Parathyroid adenoma (tissue), 2 donors: ENCODE measurements at regions not wholly inside any gene's neighbourhood (a gene's known extent, or its start where the extent isn't known, plus 50 kb on each side); places are given as distances from the start of the nearest gene placed in this dataset.
A peak's percentile ranks its signal among the peaks of the same experiment; 100 is the strongest.
"Not testable (repeated sequence)": the region's sequence is repeated elsewhere in the genome, so short reads cannot be mapped to it uniquely, and the experiment has no call there.

Experiments used
- H2AFZ ChIP-seq: fragments of 300-600 bp; sonication (generic); one replicate; pipeline ENCODE4 v1.7.0; 2017; ENCODE audit warnings: antibody characterized with exemption, mild to moderate bottlenecking
- H3K27ac ChIP-seq: fragments of 300-600 bp; sonication (generic); one replicate; pipeline ENCODE4 v1.7.0; 2017
- H3K27me3 ChIP-seq: fragments of 300-600 bp; sonication (generic); one replicate; pipeline ENCODE4 v1.7.0; 2017; ENCODE audit warnings: low read length; ENCODE audit not compliant: control insufficient read depth, insufficient read depth
- H3K36me3 ChIP-seq: fragments of 300-600 bp; sonication (generic); one replicate; pipeline ENCODE4 v1.7.0; 2017; ENCODE audit warnings: low read length; ENCODE audit not compliant: control insufficient read depth, insufficient read depth
- H3K4me1 ChIP-seq: fragments of 300-600 bp; sonication (generic); one replicate; pipeline ENCODE4 v1.7.0; 2017; ENCODE audit warnings: control low read depth
- H3K4me2 ChIP-seq: fragments of 300-600 bp; sonication (generic); one replicate; pipeline ENCODE4 v1.7.0; 2017; ENCODE audit warnings: low read length
- H3K4me3 ChIP-seq: fragments of 300-600 bp; sonication (generic); one replicate; pipeline ENCODE4 v1.7.0; 2017; ENCODE audit warnings: low read depth, low read length
- H3K79me2 ChIP-seq: fragments of 300-600 bp; sonication (generic); one replicate; pipeline ENCODE4 v1.7.0; 2017; ENCODE audit warnings: control low read depth
- H3K9ac ChIP-seq: fragments of 300-600 bp; sonication (generic); one replicate; pipeline ENCODE4 v1.7.0; 2017; ENCODE audit warnings: mild to moderate bottlenecking
- H3K9me3 ChIP-seq: fragments of 300-600 bp; sonication (generic); one replicate; pipeline ENCODE4 v1.7.0; 2017; ENCODE audit warnings: low read length; ENCODE audit not compliant: control insufficient read depth
- TF ChIP-seq, protein P1 (sequence below): fragments of 300-600 bp; sonication (generic); IDR thresholded peaks from one replicate; pipeline ENCODE4 v1.7.0; 2017; ENCODE audit warnings: antibody characterized with exemption, mild to moderate bottlenecking
- donor health status: primary hyperparathyroidism.

DNA sequence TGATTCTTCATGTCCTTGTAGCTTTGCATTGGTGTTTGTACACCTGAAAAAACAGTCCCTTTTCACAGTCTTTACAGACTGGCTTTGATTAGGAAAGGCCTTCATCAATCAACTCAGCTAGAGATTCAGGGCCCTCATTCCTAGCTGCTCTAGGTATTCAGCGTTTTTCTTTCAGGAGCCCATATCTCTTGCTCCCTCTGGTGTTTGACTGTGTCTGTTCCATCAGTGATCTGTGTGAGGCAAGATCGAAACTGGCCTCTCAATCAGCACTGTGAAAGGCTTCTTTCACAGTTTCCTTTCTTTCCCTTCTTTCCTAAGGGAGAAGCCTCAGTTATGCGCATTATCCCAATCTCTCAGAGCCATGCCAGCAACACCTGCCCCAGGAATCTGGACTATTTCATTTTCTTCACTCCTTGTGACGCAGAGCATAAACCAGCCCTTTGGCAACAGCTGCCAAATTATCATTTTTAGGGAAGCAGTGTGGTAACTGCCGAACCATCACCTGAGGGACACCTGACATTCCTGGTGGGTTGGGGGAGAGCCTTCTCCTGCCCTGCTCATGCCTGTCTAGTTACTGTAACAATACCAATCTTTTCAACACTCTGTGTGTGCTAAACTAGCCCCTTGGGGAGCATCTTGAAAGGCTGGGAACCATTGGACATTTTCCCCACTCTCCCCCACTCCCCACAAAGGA is 75.7 kb upstream of the CCDC71L start:
- Histone ChIP-seq H3K4me3 (no peak overlapping the region), H3K27ac (no peak overlapping the region), H2AFZ (peak overlapping the region; percentile 36), H3K79me2 (no peaks in the 10 kb centered on the region), H3K4me2 (no peak overlapping the region), H3K4me1 (no peaks in the 10 kb centered on the region), H3K9ac (no peak overlapping the region), H3K27me3 (no peaks in the 10 kb centered on the region), H3K36me3 (no peaks in the 10 kb centered on the region), H3K9me3 (no peaks in the 10 kb centered on the region)
- TF ChIP-seq, protein P1, sequence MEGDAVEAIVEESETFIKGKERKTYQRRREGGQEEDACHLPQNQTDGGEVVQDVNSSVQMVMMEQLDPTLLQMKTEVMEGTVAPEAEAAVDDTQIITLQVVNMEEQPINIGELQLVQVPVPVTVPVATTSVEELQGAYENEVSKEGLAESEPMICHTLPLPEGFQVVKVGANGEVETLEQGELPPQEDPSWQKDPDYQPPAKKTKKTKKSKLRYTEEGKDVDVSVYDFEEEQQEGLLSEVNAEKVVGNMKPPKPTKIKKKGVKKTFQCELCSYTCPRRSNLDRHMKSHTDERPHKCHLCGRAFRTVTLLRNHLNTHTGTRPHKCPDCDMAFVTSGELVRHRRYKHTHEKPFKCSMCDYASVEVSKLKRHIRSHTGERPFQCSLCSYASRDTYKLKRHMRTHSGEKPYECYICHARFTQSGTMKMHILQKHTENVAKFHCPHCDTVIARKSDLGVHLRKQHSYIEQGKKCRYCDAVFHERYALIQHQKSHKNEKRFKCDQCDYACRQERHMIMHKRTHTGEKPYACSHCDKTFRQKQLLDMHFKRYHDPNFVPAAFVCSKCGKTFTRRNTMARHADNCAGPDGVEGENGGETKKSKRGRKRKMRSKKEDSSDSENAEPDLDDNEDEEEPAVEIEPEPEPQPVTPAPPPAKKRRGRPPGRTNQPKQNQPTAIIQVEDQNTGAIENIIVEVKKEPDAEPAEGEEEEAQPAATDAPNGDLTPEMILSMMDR: peak; percentile 39

DNA sequence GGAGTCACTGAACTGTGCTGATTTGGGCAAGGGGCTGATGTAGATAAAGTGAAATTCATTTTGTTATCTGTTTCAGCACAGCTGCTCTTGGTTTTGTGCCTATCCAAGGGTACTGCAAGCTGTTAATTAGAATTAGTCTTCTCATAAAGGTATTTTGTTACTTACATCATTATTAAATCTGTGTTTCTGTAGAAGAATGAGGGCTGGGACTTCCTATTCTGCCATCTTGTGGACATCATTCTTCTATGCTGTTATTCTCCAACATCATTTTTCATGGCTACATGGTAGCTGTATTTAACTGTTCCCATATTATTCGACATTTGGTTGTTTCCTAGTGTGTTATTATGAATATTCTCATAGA is 76.2 kb upstream of the CCDC71L start:
- no peak overlapping the region for H3K27ac ChIP-seq
- TF ChIP-seq, protein P1: no peak
- no peaks in the 10 kb centered on the region for H3K4me1 ChIP-seq
- H3K27me3 ChIP-seq: no peaks in the 10 kb centered on the region
- H3K4me3 ChIP-seq: no peak overlapping the region
- H2AFZ ChIP-seq: no peak overlapping the region
- H3K9ac ChIP-seq: no peak overlapping the region
- no peaks in the 10 kb centered on the region for H3K9me3 ChIP-seq
- H3K4me2 ChIP-seq: no peak overlapping the region
- no peaks in the 10 kb centered on the region for H3K36me3 ChIP-seq
- H3K79me2 ChIP-seq: no peaks in the 10 kb centered on the region

- H3K9ac ChIP-seq: no peak overlapping the region
- H3K9me3 ChIP-seq: no peaks in the 10 kb centered on the region
- H3K36me3 ChIP-seq: no peaks in the 10 kb centered on the region
- no peaks in the 10 kb centered on the region for H3K79me2 ChIP-seq
- TF ChIP-seq, protein P1: no peak
- H3K4me2 ChIP-seq: no peak overlapping the region
- H3K27me3 ChIP-seq: no peaks in the 10 kb centered on the region
- no peak overlapping the region for H3K27ac ChIP-seq
- no peak overlapping the region for H3K4me3 ChIP-seq
- H2AFZ ChIP-seq: no peak overlapping the region
- H3K4me1 ChIP-seq: no peaks in the 10 kb centered on the region
These were observed 79.8 kb upstream of the CCDC71L start for GRCh38 chr7:106740806-106741205.

GRCh38 chr7:106744563-106745091 is 83.7 kb upstream of the CCDC71L start:
- H3K79me2 ChIP-seq: no peaks in the 10 kb centered on the region
- H2AFZ ChIP-seq: no peak overlapping the region
- no peak overlapping the region for H3K4me3 ChIP-seq
- H3K27me3 ChIP-seq: no peaks in the 10 kb centered on the region
- no peaks in the 10 kb centered on the region for H3K9me3 ChIP-seq
- no peaks in the 10 kb centered on the region for H3K36me3 ChIP-seq
- TF ChIP-seq, protein P1: no peak
- H3K4me2 ChIP-seq: no peak overlapping the region
- H3K4me1 ChIP-seq: no peaks in the 10 kb centered on the region
- H3K27ac ChIP-seq: no peak overlapping the region
- no peak overlapping the region for H3K9ac ChIP-seq

GRCh38 chr7:106747301-106747700 is 86.3 kb upstream of the CCDC71L start:
- not testable (repeated sequence) for H3K9me3 ChIP-seq, H3K36me3 ChIP-seq, H2AFZ ChIP-seq, H3K4me3 ChIP-seq, H3K9ac ChIP-seq, H3K4me1 ChIP-seq, H3K79me2 ChIP-seq, H3K4me2 ChIP-seq, H3K27me3 ChIP-seq, H3K27ac ChIP-seq
